AG09319 (cell line): ENCODE measurements at regions not wholly inside any gene's neighbourhood (a gene's known extent, or its start where the extent isn't known, plus 50 kb on each side); places are given as distances from the start of the nearest gene placed in this dataset.
"Not testable (repeated sequence)": the region's sequence is repeated elsewhere in the genome, so short reads cannot be mapped to it uniquely, and the experiment has no call there.

ENCODE experiments used
- DNase-seq: peaks from one replicate; pipeline ENCODE4 v3.0.0-alpha.2; 2010; ENCODE audit warnings: low read depth; ENCODE audit errors: extremely low read depth
- TF ChIP-seq, protein P1 (sequence below): IDR thresholded peaks from 2 replicates; pipeline ENCODE4 v1.5.1; 2011; ENCODE audit warnings: low read depth, mild to moderate bottlenecking, inconsistent platforms, low read length, moderate library complexity

DNA sequence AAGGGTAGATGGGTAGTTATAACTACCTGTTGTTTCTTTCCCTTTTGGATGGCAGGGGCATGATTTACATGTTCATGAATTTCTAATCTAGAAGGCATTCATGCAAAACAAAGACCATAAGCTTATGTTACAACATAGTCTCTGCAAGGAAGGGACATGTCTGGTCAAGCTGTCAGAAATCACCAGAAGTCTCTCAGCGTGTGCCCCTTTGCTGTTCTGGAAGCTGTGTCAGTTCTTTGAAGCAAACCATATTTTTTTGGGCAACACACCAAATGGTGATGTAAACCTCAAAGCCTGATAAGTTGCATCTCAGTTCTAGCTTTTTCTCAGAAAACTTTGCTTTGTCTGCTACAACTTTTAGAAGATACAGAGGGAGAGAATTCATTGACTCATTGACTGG, 173.5 kb upstream of the CTAGE1 start:
- DNase-seq: no peak
- TF ChIP-seq, protein P1, sequence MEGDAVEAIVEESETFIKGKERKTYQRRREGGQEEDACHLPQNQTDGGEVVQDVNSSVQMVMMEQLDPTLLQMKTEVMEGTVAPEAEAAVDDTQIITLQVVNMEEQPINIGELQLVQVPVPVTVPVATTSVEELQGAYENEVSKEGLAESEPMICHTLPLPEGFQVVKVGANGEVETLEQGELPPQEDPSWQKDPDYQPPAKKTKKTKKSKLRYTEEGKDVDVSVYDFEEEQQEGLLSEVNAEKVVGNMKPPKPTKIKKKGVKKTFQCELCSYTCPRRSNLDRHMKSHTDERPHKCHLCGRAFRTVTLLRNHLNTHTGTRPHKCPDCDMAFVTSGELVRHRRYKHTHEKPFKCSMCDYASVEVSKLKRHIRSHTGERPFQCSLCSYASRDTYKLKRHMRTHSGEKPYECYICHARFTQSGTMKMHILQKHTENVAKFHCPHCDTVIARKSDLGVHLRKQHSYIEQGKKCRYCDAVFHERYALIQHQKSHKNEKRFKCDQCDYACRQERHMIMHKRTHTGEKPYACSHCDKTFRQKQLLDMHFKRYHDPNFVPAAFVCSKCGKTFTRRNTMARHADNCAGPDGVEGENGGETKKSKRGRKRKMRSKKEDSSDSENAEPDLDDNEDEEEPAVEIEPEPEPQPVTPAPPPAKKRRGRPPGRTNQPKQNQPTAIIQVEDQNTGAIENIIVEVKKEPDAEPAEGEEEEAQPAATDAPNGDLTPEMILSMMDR: no peak

DNA sequence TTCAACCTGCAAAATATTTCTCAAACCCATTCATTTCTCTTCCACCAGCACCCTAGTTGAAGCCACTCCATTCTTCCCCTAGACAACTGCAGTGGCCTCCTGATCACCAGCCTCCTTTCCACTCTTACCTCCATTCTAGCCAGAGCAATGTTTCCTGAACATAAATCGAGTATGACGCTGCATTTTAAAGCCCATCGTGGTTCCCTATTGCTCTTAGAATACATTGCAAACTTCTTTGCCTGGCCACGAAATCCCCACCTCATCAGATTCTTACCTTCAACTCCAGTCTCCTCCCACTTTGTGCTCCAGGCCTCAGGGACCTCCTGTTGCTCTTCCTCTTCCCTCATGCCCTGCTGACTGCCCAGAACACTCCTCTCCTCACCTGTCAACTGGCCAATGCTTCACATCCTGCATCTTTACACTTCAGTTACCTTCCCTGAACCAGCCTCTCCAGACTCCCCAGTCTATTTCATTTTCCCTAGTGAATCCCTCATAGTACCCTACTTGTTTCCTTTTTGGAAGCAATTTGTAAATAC, 176.5 kb upstream of the CTAGE1 start:
- DNase-seq: no peak
- TF ChIP-seq, protein P1: no peak

GRCh38 chr18:22601481-22601880, 183.8 kb upstream of the CTAGE1 start:
- no peak for DNase-seq
- TF ChIP-seq, protein P1: no peak

GRCh38 chr18:22602456-22602855, 184.7 kb upstream of the CTAGE1 start:
- not testable (repeated sequence) for DNase-seq

GRCh38 chr18:22603902-22604301, 186.2 kb upstream of the CTAGE1 start:
- TF ChIP-seq, protein P1: no peak
- no peak for DNase-seq

- TF ChIP-seq, protein P1: no peak
Measured at GRCh38 chr18:22604390-22604985, 186.8 kb upstream of the CTAGE1 start.

GRCh38 chr18:22604986-22605421, 187.3 kb upstream of the CTAGE1 start:
- no peak for DNase-seq
- TF ChIP-seq, protein P1: no peak

More at GRCh38 chr18:22604390-22604985, 186.8 kb upstream of the CTAGE1 start:
- no peak for DNase-seq

GRCh38 chr18:22605736-22606135, 188.0 kb upstream of the CTAGE1 start:
- TF ChIP-seq, protein P1: no peak
- DNase-seq: no peak
